SK-N-MC (cell line): ENCODE measurements at regions not wholly inside any gene's neighbourhood (a gene's known extent, or its start where the extent isn't known, plus 50 kb on each side); places are given as distances from the start of the nearest gene placed in this dataset.

ENCODE experiments used
- EZH2 ChIP-seq: fragments of 200-600 bp; sonication (generic); IDR thresholded peaks from one replicate; pipeline ENCODE4 v1.6.1; 2017; ENCODE audit warnings: antibody characterized with exemption
- FOXP2 ChIP-seq: optimal IDR thresholded peaks from 2 replicates; pipeline ENCODE3; 2011; ENCODE audit warnings: mild to moderate bottlenecking, moderate library complexity; ENCODE audit not compliant: insufficient read depth; ENCODE audit errors: extremely low read length, control extremely low read depth
- POLR2AphosphoS5 ChIP-seq: IDR thresholded peaks from 2 replicates; pipeline ENCODE4 v1.6.1; 2012; ENCODE audit warnings: mild to moderate bottlenecking, low read depth, low read length, borderline replicate concordance

- TF ChIP-seq EZH2 (no peak), POLR2AphosphoS5 (no peak), FOXP2 (no peak)
These were observed 105.8 kb downstream of the ALDH8A1 start for GRCh38 chr6:134844120-134844519.
